Fibroblast of pulmonary artery (primary cell): ENCODE measurements at regions not wholly inside any gene's neighbourhood (a gene's known extent, or its start where the extent isn't known, plus 50 kb on each side); places are given as distances from the start of the nearest gene placed in this dataset.

Experiments used
- DNase-seq: peaks from one replicate; pipeline ENCODE4 v3.0.0-alpha.2; 2010; ENCODE audit warnings: low read depth
- H3K4me3 ChIP-seq: replicated peaks from 2 replicates; pipeline ENCODE4 v1.5.1; 2011; ENCODE audit warnings: low read depth, mild to moderate bottlenecking, control low read depth, low read length, moderate library complexity
- CTCF ChIP-seq: IDR thresholded peaks from 2 replicates; pipeline ENCODE4 v1.5.1; 2011; ENCODE audit warnings: mild to moderate bottlenecking, control low read depth, low read length, inconsistent platforms; ENCODE audit errors: missing control alignments

GRCh38 chr5:24102010-24102409 is 542.8 kb downstream of the CDH10 start:
- no peak for DNase-seq
- no peak for TF ChIP-seq CTCF
- H3K4me3 ChIP-seq = no peak overlapping the region

- TF ChIP-seq CTCF = no peak
- no peak for DNase-seq
- no peak overlapping the region for H3K4me3 ChIP-seq
Observed at GRCh38 chr5:24103451-24104023, 541.2 kb downstream of the CDH10 start.

- peak; percentile 43 for TF ChIP-seq CTCF
- peak; percentile 31 for DNase-seq
- H3K4me3 ChIP-seq = no peak overlapping the region
Observed at GRCh38 chr5:24110004-24110615, 534.7 kb downstream of the CDH10 start.

- DNase-seq = no peak
- H3K4me3 ChIP-seq = no peak overlapping the region
- TF ChIP-seq CTCF = no peak
Observed at GRCh38 chr5:24112420-24112819, 532.4 kb downstream of the CDH10 start.

- no peak for DNase-seq
- no peak for TF ChIP-seq CTCF
Observed at GRCh38 chr5:24118351-24118750, 526.4 kb downstream of the CDH10 start.

GRCh38 chr5:24135536-24135935 is 509.2 kb downstream of the CDH10 start:
- no peak for TF ChIP-seq CTCF
- DNase-seq = no peak
- no peak overlapping the region for H3K4me3 ChIP-seq

More at GRCh38 chr5:24118351-24118750, 526.4 kb downstream of the CDH10 start:
- H3K4me3 ChIP-seq = no peak overlapping the region

- no peak for TF ChIP-seq CTCF
- DNase-seq = peak; percentile 1
- H3K4me3 ChIP-seq = no peak overlapping the region
Observed at GRCh38 chr5:24141046-24141445, 503.7 kb downstream of the CDH10 start.
